ENCODE measurements at regions not wholly inside any gene's neighbourhood (a gene's known extent, or its start where the extent isn't known, plus 50 kb on each side); places are given as distances from the start of the nearest gene placed in this dataset.

- TF ChIP-seq, protein P1, sequence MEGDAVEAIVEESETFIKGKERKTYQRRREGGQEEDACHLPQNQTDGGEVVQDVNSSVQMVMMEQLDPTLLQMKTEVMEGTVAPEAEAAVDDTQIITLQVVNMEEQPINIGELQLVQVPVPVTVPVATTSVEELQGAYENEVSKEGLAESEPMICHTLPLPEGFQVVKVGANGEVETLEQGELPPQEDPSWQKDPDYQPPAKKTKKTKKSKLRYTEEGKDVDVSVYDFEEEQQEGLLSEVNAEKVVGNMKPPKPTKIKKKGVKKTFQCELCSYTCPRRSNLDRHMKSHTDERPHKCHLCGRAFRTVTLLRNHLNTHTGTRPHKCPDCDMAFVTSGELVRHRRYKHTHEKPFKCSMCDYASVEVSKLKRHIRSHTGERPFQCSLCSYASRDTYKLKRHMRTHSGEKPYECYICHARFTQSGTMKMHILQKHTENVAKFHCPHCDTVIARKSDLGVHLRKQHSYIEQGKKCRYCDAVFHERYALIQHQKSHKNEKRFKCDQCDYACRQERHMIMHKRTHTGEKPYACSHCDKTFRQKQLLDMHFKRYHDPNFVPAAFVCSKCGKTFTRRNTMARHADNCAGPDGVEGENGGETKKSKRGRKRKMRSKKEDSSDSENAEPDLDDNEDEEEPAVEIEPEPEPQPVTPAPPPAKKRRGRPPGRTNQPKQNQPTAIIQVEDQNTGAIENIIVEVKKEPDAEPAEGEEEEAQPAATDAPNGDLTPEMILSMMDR (conservative IDR thresholded peaks at IDR 0.05; ENCODE audit: low read length) = no peak
- TF ChIP-seq EZH2phosphoT487 (IDR thresholded peaks at IDR 0.05; ENCODE audit: borderline replicate concordance) = no peak
Observed at GRCh38 chr2:35857498-35857897, 498.1 kb upstream of the CRIM1 start.
